Fibroblast of pulmonary artery (primary cell): ENCODE measurements at regions not wholly inside any gene's neighbourhood (a gene's known extent, or its start where the extent isn't known, plus 50 kb on each side); places are given as distances from the start of the nearest gene placed in this dataset.

ENCODE experiments used
- DNase-seq: peaks from one replicate; pipeline ENCODE4 v3.0.0-alpha.2; 2010; ENCODE audit warnings: low read depth
- H3K4me3 ChIP-seq: replicated peaks from 2 replicates; pipeline ENCODE4 v1.5.1; 2011; ENCODE audit warnings: low read depth, mild to moderate bottlenecking, control low read depth, low read length, moderate library complexity
- CTCF ChIP-seq: IDR thresholded peaks from 2 replicates; pipeline ENCODE4 v1.5.1; 2011; ENCODE audit warnings: mild to moderate bottlenecking, control low read depth, low read length, inconsistent platforms; ENCODE audit errors: missing control alignments

- H3K4me3 ChIP-seq = no peak overlapping the region
- TF ChIP-seq CTCF = no peak
- DNase-seq = no peak
Observed at GRCh38 chr4:148958317-148958716, 516.1 kb upstream of the NR3C2 start.

- TF ChIP-seq CTCF = no peak
- no peak overlapping the region for H3K4me3 ChIP-seq
- DNase-seq = no peak
Observed at GRCh38 chr4:148955564-148956297, 513.5 kb upstream of the NR3C2 start.

- no peak for DNase-seq
- H3K4me3 ChIP-seq = no peak overlapping the region
- no peak for TF ChIP-seq CTCF
Observed at GRCh38 chr4:148954011-148954749, 512.0 kb upstream of the NR3C2 start.

DNA sequence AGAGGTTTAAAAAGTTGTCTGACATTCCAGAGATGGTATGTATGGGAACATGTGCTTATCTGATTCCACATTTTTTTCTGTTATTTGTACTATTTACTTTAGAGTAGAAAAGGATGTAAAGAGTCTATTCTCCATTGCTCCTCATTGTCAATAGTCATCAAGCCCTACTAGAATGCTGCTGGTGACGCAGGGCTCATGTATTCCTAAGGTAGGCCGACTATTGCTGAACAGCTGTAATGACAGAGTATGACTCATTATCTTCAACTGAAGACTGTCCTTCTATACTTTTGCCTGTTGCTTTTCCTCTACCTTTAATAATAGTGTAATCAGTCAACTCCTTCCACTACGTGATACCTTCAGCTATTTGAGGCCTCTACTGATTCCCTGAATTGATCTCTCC is 509.1 kb upstream of the NR3C2 start:
- H3K4me3 ChIP-seq = no peak overlapping the region
- no peak for DNase-seq
- TF ChIP-seq CTCF = no peak

DNA sequence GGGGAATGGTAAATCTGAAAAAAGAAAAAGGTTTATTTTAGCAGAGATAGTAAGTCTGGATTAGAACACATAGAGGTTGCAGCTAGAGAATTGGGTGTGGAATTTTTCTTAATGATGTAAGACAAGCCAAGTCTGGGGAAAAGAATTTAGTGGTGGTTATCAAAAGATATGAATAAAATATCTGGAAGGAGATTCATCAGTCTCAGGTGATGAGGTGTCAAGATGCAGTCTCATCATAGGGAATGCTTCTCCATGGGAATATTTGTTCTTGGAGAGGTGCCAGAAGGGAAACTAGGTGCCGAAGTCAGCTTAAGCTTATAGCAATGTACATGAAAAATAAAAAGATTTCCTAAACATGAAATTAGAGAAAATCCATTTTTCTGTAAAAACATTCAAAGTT is 504.1 kb upstream of the NR3C2 start:
- TF ChIP-seq CTCF = no peak
- no peak overlapping the region for H3K4me3 ChIP-seq
- DNase-seq = no peak

GRCh38 chr4:148944839-148945219 is 502.6 kb upstream of the NR3C2 start:
- no peak for DNase-seq
- H3K4me3 ChIP-seq = no peak overlapping the region
- no peak for TF ChIP-seq CTCF
